Urinary bladder (tissue), 3 donors: ENCODE measurements at regions not wholly inside any gene's neighbourhood (a gene's known extent, or its start where the extent isn't known, plus 50 kb on each side); places are given as distances from the start of the nearest gene placed in this dataset.

Source experiments
- DNase-seq: peaks from one replicate; pipeline ENCODE4 v3.0.0-alpha.2; 2015; ENCODE audit errors: extremely low spot score
- H3K27ac ChIP-seq: one replicate; pipeline ENCODE4 v1.5.1; 2013; ENCODE audit warnings: low read depth, mild to moderate bottlenecking, moderate library complexity
- H3K36me3 ChIP-seq: one replicate; pipeline ENCODE4 v1.6.1; 2013; ENCODE audit warnings: mild to moderate bottlenecking, moderate library complexity; ENCODE audit not compliant: insufficient read depth
- H3K4me1 ChIP-seq: one replicate; pipeline ENCODE4 v1.6.1; 2013; ENCODE audit warnings: mild to moderate bottlenecking, moderate library complexity; ENCODE audit not compliant: insufficient read depth
- H3K4me3 ChIP-seq: one replicate; pipeline ENCODE4 v1.5.1; 2013; ENCODE audit warnings: low read depth, low read length
- WGBS: extraction: QIAGEN DNeasy Blood & Tissue Kit; methylation state at CpG from one replicate; pipeline ENCODE4 v1.1.7; 2013; 5-methylcytosine and 5-hydroxymethylcytosine counted together
- donor health status: healthy with polysubstance abuse.
- donor health status: healthy.

- H3K4me1 ChIP-seq = no peaks in the 10 kb centered on the region
- H3K27ac ChIP-seq = no peak overlapping the region
- DNase-seq = no peak
- H3K36me3 ChIP-seq = no peaks in the 10 kb centered on the region
- 36% methylated on average over 1 of the region's 1 CpG for WGBS
- no peak overlapping the region for H3K4me3 ChIP-seq
Observed at GRCh38 chr11:39462506-39462905, 1996.9 kb downstream of the LRRC4C start.

- 25% methylated on average over 1 of the region's 1 CpG for WGBS
- DNase-seq = no peak
- Histone ChIP-seq H3K27ac (no peak overlapping the region), H3K4me3 (no peak overlapping the region), H3K36me3 (no peaks in the 10 kb centered on the region), H3K4me1 (no peaks in the 10 kb centered on the region)
Observed at GRCh38 chr11:39461066-39461465, 1998.4 kb downstream of the LRRC4C start.

- 84% methylated on average over 6 of the region's 6 CpGs for WGBS
- no peak for DNase-seq
- H3K27ac ChIP-seq = no peak overlapping the region
- no peaks in the 10 kb centered on the region for H3K36me3 ChIP-seq
- no peak overlapping the region for H3K4me3 ChIP-seq
- no peaks in the 10 kb centered on the region for H3K4me1 ChIP-seq
Observed at GRCh38 chr11:39459606-39460005, 1999.8 kb downstream of the LRRC4C start.

DNA sequence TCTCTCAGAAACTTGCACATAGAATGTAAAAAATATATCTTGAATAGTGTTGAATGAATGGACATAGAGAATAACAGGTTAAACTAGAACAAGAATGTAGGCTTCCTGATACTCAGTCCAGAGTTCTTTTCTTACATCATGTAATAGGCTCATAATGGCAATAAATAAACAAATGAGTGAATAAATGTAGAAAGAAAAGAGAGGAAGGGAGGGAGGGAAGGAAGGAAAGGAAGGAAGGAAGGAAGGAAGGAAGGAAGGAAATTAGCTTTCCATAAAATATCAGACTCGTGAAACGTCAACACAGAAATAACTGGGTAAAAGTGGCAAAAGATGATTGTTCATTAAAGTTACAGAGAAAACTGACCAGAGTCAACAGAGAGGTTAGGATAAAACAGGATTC lies 2001.0 kb downstream of the LRRC4C start:
- WGBS = 71% methylated on average over 2 of the region's 2 CpGs
- Histone ChIP-seq H3K27ac (no peak overlapping the region), H3K4me3 (no peak overlapping the region), H3K36me3 (no peaks in the 10 kb centered on the region), H3K4me1 (no peaks in the 10 kb centered on the region)
- DNase-seq = no peak

- Histone ChIP-seq H3K4me1 (no peaks in the 10 kb centered on the region), H3K36me3 (no peaks in the 10 kb centered on the region), H3K27ac (no peak overlapping the region), H3K4me3 (no peak overlapping the region)
- no peak for DNase-seq
Observed at GRCh38 chr11:39443424-39444022, 2015.9 kb downstream of the LRRC4C start.

DNA sequence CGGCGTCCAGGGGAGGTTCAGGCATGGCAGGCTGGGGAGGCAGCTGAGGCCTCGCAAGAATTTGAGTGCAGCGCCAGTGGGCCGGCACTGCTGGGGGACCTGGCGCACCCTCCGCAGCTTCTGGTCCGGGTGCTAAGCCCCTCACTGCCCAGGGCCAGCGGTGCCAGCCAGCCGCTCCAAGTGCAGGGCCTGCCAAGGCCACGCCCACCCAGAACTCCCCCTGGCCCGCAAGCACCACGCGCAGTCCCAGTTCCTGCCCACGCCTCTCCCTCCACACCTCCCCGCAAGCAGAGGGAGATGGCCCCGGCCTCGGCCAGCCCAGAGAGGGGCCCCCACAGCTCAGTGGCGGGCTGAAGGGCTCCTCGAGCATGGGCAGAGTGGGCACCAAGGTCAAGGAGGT lies 2017.3 kb downstream of the LRRC4C start:
- WGBS = 94% methylated on average over 20 of the region's 20 CpGs
- no peak overlapping the region for H3K4me3 ChIP-seq
- no peaks in the 10 kb centered on the region for H3K4me1 ChIP-seq
- no peak for DNase-seq
- no peak overlapping the region for H3K27ac ChIP-seq
- no peaks in the 10 kb centered on the region for H3K36me3 ChIP-seq

DNA sequence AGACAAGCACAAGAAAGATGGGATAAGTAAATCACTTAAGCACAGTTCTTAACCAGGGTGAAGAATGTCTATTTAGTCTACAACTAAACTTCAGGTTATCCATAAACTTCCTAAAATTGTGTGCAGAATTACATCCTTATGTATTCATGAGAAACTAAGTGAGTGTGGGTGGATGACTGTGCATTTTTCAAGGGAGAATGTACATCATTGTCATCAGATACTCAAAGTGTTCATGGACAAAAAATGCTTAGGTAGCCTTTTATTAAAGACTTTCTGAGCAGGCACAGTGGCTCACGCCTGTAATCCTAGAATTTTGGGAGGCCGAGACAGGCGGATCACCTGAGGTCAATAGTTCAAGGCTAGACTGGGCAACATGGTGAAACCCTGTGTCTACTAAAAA lies 2023.8 kb downstream of the LRRC4C start:
- WGBS = 94% methylated on average over 3 of the region's 3 CpGs
- no peaks in the 10 kb centered on the region for H3K4me1 ChIP-seq
- H3K27ac ChIP-seq = no peak overlapping the region
- no peaks in the 10 kb centered on the region for H3K36me3 ChIP-seq
- H3K4me3 ChIP-seq = no peak overlapping the region
- DNase-seq = no peak

- Histone ChIP-seq H3K36me3 (no peaks in the 10 kb centered on the region), H3K27ac (no peak overlapping the region), H3K4me3 (no peak overlapping the region), H3K4me1 (no peaks in the 10 kb centered on the region)
- DNase-seq = no peak
- WGBS = 26% methylated on average over 1 of the region's 1 CpG
Observed at GRCh38 chr11:39434466-39434865, 2025.0 kb downstream of the LRRC4C start.

DNA sequence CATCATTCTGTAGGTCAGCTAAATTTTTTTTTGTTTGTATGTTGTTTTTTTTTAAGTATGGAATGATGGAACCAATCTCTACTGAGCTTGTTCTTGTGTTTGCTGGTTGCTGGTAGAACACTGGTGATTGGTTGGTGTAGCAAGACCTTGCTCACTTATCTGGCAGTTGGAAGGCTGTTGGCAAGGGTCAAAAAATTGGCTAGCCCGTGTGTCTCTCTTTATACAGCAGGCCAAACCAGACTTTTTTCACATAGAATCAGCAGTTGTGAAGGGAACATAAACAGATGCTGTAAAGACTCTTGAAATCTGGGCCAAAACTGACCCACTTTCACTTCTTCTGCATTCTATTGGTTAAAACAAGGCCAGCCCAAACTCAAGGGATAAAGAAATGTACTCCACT lies 2026.5 kb downstream of the LRRC4C start:
- WGBS = 0% methylated on average over 1 of the region's 1 CpG
- no peak for DNase-seq
- H3K36me3 ChIP-seq = no peaks in the 10 kb centered on the region
- H3K27ac ChIP-seq = no peak overlapping the region
- H3K4me1 ChIP-seq = no peaks in the 10 kb centered on the region
- H3K4me3 ChIP-seq = no peak overlapping the region

DNA sequence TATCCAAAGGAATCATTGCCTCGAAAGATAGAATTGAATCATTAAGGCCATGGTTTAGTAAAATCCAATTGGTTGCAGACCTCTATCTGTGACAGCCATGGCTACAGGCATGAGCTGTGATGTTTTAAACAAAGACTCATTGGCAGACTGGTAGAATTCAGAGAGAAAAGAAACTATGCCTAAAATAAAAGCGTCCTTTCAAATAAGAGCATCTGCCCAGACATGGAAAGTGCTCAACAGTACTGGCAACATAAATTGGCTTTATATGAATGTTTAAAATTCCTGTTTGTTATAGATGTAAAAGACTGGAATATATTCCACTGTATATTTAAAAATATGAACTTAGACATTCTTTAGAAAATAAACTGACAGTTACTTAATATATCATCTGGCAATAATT lies 2034.2 kb downstream of the LRRC4C start:
- Histone ChIP-seq H3K4me1 (no peaks in the 10 kb centered on the region), H3K27ac (no peak overlapping the region), H3K36me3 (no peaks in the 10 kb centered on the region), H3K4me3 (no peak overlapping the region)
- 80% methylated on average over 2 of the region's 2 CpGs for WGBS
- DNase-seq = no peak

DNA sequence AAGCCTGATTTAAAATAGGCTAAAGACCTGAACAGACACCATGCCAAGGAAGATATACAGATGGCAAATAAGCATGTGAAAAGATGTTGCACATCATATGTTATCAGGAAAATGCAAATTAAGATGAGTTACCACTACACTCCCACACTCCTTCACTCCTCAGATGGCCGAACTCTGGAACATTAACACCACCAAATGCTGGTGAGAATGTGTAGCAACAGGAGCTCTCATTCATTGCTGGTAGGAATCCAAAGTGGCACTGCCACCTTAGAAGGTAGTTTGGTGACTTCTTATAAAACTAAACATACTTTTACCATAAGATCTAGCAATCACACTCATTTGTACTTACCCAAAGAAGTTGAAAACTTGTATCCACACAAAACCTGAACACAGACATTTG lies 2047.3 kb downstream of the LRRC4C start:
- no peaks in the 10 kb centered on the region for H3K4me1 ChIP-seq
- H3K36me3 ChIP-seq = no peaks in the 10 kb centered on the region
- no peak overlapping the region for H3K27ac ChIP-seq
- 87% methylated on average over 1 of the region's 1 CpG for WGBS
- no peak overlapping the region for H3K4me3 ChIP-seq
- DNase-seq = no peak

DNA sequence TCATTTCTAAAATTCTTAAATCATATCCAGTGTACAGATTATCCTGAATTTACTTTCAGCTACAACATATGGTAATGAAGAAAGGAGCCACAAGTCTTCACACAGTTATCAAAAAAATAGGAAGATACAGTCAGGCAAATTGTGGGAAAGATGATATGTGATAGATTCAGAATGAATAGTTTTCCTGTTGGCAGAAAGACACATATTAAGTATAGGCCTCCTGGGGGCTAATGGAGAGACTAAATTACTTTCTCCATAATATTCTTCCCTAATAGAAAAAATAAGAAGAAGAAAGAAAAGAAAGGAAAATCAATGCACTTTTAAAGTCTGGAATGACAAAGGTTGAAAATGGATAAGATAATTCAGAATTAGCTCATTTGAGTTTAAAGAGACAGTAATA lies 2073.5 kb downstream of the LRRC4C start:
- Histone ChIP-seq H3K4me1 (no peaks in the 10 kb centered on the region), H3K4me3 (no peak overlapping the region), H3K27ac (no peak overlapping the region), H3K36me3 (no peaks in the 10 kb centered on the region)
- DNase-seq = no peak

DNA sequence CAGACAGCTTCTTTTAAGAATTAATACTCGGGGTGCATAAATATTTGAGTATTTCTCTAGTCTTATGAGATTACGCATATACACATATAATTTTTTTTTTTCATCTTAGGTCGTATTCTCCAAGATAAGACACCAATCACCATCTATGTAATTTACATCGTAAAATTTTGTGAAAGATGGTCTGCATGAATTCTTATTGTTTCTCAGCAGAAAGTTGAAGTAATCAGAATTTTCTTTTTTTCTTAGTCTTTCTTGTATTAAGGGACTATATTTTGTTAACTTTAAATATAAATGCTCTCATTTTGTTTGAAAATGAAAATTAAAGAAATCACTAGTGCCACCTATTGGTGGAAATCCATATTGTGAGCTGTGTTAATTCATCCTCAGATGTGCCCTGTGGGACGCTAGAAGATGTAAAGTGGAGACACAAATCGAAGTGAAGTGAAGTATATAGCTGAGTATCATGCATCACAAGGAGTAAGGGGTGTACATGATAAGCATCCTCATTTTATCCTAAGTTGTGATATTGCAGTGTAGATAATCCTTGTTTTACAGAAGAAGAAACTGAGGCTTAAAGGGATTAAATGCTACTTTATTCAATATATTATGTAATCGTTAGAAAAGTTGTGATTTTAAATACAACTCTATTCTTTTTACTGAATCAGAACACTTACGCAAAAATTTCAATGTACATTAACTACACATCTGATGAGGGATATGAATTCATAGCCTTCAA lies 2084.3 kb downstream of the LRRC4C start:
- no peak overlapping the region for H3K4me3 ChIP-seq
- WGBS = 52% methylated on average over 8 of the region's 8 CpGs
- H3K4me1 ChIP-seq = no peaks in the 10 kb centered on the region
- no peak for DNase-seq
- H3K27ac ChIP-seq = no peak overlapping the region
- no peaks in the 10 kb centered on the region for H3K36me3 ChIP-seq

GRCh38 chr11:39367534-39367933 lies 2091.9 kb downstream of the LRRC4C start:
- no peaks in the 10 kb centered on the region for H3K36me3 ChIP-seq
- no peak overlapping the region for H3K4me3 ChIP-seq
- DNase-seq = no peak
- WGBS = 55% methylated on average over 3 of the region's 3 CpGs
- H3K27ac ChIP-seq = no peak overlapping the region
- no peaks in the 10 kb centered on the region for H3K4me1 ChIP-seq
